MCF 10A (cell line): ENCODE measurements at regions not wholly inside any gene's neighbourhood (a gene's known extent, or its start where the extent isn't known, plus 50 kb on each side); places are given as distances from the start of the nearest gene placed in this dataset.
A peak's percentile ranks its signal among the peaks of the same experiment; 100 is the strongest.
"Not testable (repeated sequence)": the region's sequence is repeated elsewhere in the genome, so short reads cannot be mapped to it uniquely, and the experiment has no call there.

Experiments used
- BruUV-seq: library from RNA; stranded (reverse); fragments of 400-500 nt; replicated peaks from 2 replicates; lab custom pipeline; 2021; lab: Mats Ljungman, UMichigan
- CTCF ChIA-PET: fragments of 300-600 bp; sonication (Branson Sonifier 250); formaldehyde crosslinking; extraction: SDS; loops from one replicate; lab custom pipeline; 2021; ENCODE audit warnings: antibody characterized with exemption, inconsistent platforms; lab: Yijun Ruan, JAX
- POLR2A ChIA-PET: fragments of 300-600, 350-650 bp; sonication (Branson Sonifier 250); formaldehyde crosslinking; extraction: SDS; loops from one replicate; lab custom pipeline; 2020; ENCODE audit warnings: antibody characterized with exemption, inconsistent platforms; lab: Yijun Ruan, JAX
- DNase-seq: peaks from one replicate; pipeline ENCODE4 v3.0.0-alpha.2; 2018; ENCODE audit not compliant: unreplicated experiment
- H3K27ac Mint-ChIP-seq: one replicate; pipeline ENCODE4 v1.8.0; 2022; ENCODE audit warnings: mild to moderate bottlenecking, low read depth, mixed read lengths; ENCODE audit not compliant: unreplicated experiment
- H3K27me3 Mint-ChIP-seq: one replicate; pipeline ENCODE4 v1.8.0; 2022; ENCODE audit warnings: mixed read lengths; ENCODE audit not compliant: insufficient read depth, unreplicated experiment
- H3K36me3 Mint-ChIP-seq: one replicate; pipeline ENCODE4 v1.8.0; 2022; ENCODE audit warnings: mild to moderate bottlenecking, moderate library complexity, mixed read lengths; ENCODE audit not compliant: insufficient read depth, unreplicated experiment
- H3K4me1 Mint-ChIP-seq: one replicate; pipeline ENCODE4 v1.8.0; 2022; ENCODE audit warnings: mixed read lengths; ENCODE audit not compliant: insufficient read depth, unreplicated experiment
- H3K4me3 Mint-ChIP-seq: one replicate; pipeline ENCODE4 v1.8.0; 2022; ENCODE audit warnings: mild to moderate bottlenecking, moderate library complexity, mixed read lengths; ENCODE audit not compliant: unreplicated experiment
- H3K9me3 Mint-ChIP-seq: one replicate; pipeline ENCODE4 v1.8.0; 2022; ENCODE audit warnings: mixed read lengths; ENCODE audit not compliant: unreplicated experiment
- intact Hi-C: fragments of 100-400 bp; cut with micrococcal nuclease; formaldehyde crosslinking; loops from 2 replicates; pipeline ENCODE4 v1.14.1; 2022
- TF ChIP-seq, protein P1 (sequence below): fragments of 200-600 bp; IDR thresholded peaks from one replicate; pipeline ENCODE4 v1.8.0; 2022; ENCODE audit warnings: antibody characterized with exemption, mild to moderate bottlenecking; ENCODE audit not compliant: unreplicated experiment

DNA sequence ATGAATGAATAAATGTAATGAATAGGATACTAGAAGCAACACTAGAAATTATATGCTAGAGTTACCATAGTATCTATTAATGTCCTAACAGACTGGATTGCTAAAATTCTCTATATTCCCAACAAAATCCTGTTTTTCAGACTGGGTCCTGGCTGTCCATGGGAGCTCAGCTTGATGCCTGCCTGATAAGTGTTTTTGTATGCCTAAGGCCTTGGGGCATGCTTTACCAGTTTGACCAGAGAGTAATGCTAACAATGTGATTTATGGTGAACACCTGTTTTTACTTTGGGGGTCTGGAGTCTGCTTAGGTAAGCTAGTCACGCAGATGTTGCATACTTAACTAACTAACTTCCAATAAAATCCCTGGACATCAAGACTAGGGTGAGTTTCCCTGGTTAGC is 318.8 kb upstream of the DEPDC1 start:
- Mint-ChIP-seq H3K27ac (no peak overlapping the region), H3K9me3 (no peaks in the 10 kb centered on the region), H3K4me1 (no peaks in the 10 kb centered on the region), H3K36me3 (no peaks in the 10 kb centered on the region), H3K4me3 (no peak overlapping the region), H3K27me3 (peaks cover 39% of the 10 kb centered on the region)
- no TSS peak for BruUV-seq
- intact Hi-C loops = no loop called here
- no peak for DNase-seq
- ChIA-PET CTCF (no interaction called here), POLR2A (no interaction called here)
- TF ChIP-seq, protein P1, sequence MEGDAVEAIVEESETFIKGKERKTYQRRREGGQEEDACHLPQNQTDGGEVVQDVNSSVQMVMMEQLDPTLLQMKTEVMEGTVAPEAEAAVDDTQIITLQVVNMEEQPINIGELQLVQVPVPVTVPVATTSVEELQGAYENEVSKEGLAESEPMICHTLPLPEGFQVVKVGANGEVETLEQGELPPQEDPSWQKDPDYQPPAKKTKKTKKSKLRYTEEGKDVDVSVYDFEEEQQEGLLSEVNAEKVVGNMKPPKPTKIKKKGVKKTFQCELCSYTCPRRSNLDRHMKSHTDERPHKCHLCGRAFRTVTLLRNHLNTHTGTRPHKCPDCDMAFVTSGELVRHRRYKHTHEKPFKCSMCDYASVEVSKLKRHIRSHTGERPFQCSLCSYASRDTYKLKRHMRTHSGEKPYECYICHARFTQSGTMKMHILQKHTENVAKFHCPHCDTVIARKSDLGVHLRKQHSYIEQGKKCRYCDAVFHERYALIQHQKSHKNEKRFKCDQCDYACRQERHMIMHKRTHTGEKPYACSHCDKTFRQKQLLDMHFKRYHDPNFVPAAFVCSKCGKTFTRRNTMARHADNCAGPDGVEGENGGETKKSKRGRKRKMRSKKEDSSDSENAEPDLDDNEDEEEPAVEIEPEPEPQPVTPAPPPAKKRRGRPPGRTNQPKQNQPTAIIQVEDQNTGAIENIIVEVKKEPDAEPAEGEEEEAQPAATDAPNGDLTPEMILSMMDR = no peak

DNA sequence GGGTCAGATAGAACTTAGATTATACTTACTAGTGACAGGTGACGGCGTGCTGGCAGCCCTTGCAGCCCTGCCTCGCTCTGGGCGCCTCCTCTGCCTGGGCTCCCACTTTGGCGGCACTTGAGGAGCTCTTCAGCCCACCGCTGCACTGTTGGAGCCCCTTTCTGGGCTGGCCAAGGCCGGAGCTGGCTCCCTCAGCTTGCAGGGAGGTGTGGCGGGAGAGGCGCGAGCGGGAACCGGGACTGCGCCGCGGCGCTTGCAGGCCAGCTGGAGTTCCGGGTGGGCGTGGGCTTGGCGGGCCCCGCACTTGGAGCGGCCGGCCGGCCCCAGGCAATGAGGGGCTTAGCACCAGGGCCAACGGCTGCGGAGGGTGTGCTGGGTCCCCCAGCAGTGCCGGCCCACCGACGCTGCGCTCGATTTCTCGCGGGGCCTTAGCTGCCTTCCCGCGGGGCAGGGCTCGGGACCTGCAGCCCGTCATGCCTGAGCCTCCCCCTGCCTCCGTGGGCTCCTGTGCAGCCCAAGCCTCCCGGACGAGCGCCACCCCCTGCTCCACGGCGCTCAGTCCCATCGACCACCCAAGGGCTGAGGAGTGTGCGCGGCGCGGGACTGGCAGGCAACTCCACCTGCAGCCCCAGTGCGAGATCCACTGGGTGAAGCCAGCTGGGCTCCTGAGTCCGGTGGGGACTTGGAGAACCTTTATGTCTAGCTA is 320.8 kb upstream of the DEPDC1 start:
- H3K4me1 Mint-ChIP-seq, H3K9me3 Mint-ChIP-seq, BruUV-seq, DNase-seq, H3K36me3 Mint-ChIP-seq, POLR2A ChIA-PET, H3K4me3 Mint-ChIP-seq, H3K27ac Mint-ChIP-seq, intact Hi-C loops: not testable (repeated sequence)
- H3K27me3 Mint-ChIP-seq = peaks cover 22% of the 10 kb centered on the region
- CTCF ChIA-PET = interaction anchor here (0.6 to 3.1 kb wide), 7 partner anchors 9 to 921 kb away, joined by 3 to 23 read pairs (median 4); no protein-coding TSS in a partner anchor

DNA sequence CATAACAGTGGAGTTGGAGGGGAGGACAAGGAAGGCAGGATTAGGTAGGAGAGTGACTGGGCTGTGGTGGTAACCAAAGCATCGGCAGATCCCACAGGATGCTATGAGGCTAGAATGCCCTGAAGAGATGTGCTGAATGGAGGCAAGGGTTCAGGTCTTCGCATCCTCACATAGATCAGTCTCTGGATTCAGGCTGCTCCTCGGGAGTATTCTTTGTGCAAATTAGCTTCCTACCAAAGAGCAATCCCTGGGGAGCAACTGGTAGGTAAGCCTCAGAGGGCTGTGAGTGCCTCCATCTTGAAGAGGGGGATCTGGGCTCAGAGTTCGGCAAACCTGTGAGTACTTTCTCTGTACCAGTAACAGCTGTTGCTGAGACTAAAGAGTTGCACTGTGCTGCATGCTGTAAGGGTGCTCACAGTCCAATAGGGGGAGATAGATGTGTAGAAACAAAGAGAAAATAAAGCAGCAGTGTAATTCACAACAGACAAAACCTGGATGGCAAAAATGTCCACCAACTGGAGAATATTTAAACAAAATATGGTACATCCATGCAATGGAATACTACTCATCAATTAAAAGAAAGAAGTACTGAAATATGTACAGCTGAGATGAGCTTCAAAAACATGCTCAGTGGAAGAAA is 322.4 kb upstream of the DEPDC1 start:
- intact Hi-C loops = loop anchor here (1.0 kb wide), 2 partner anchors 219 to 918 kb away; no protein-coding TSS in a partner anchor
- POLR2A ChIA-PET = no interaction called here

DNA sequence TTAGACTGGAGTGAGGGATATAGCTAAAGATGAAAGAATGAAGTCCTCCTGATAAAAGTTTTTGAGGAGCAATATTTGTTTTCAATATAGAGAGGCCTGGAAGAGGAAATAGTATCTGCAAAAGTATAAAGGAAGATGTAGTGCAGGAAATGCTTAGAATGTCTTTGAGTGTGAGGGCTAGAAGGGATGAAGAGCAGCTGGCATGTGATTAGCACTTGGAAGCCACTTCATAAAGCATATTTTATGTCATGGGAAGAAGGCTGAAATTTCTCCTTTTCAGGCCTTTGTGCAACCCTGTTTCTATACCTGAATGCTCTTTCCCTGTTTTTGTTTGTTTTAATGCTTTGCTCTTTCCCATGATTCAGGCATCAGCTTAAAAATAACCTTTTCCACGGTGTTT is 323.3 kb upstream of the DEPDC1 start:
- H3K27me3 Mint-ChIP-seq = peaks cover 15% of the 10 kb centered on the region
- TF ChIP-seq, protein P1 = no peak
- intact Hi-C loops = no loop called here
- no peaks in the 10 kb centered on the region for H3K36me3 Mint-ChIP-seq
- no TSS peak for BruUV-seq
- CTCF ChIA-PET = interaction anchor here (0.6 to 3.1 kb wide), 12 partner anchors 8 to 918 kb away, joined by 3 to 23 read pairs (median 4); no protein-coding TSS in a partner anchor
- POLR2A ChIA-PET = no interaction called here
- no peaks in the 10 kb centered on the region for H3K9me3 Mint-ChIP-seq
- no peak for DNase-seq
- H3K4me1 Mint-ChIP-seq = no peaks in the 10 kb centered on the region
- no peak overlapping the region for H3K27ac Mint-ChIP-seq
- H3K4me3 Mint-ChIP-seq = no peak overlapping the region

More for the DNA sequence above, 322.4 kb upstream of the DEPDC1 start:
- Mint-ChIP-seq H3K36me3 (no peaks in the 10 kb centered on the region), H3K9me3 (no peaks in the 10 kb centered on the region), H3K27me3 (peaks cover 19% of the 10 kb centered on the region), H3K27ac (no peak overlapping the region), H3K4me1 (no peaks in the 10 kb centered on the region), H3K4me3 (no peak overlapping the region)
- TF ChIP-seq, protein P1 = peak; percentile 31
- DNase-seq = peak; percentile 35
- CTCF ChIA-PET = interaction anchor here (0.5 to 3.1 kb wide), 22 partner anchors 9 to 919 kb away, joined by 3 to 23 read pairs (median 3); no protein-coding TSS in a partner anchor
- BruUV-seq = no TSS peak
